NCI-H82 (cell line): ENCODE measurements at regions not wholly inside any gene's neighbourhood (a gene's known extent, or its start where the extent isn't known, plus 50 kb on each side); places are given as distances from the start of the nearest gene placed in this dataset.
"Not testable (repeated sequence)": the region's sequence is repeated elsewhere in the genome, so short reads cannot be mapped to it uniquely, and the experiment has no call there.

Experiments
- DNase-seq: peaks from one replicate; lab custom pipeline; 2025; lab: John Stamatoyannopoulos, UW

DNA sequence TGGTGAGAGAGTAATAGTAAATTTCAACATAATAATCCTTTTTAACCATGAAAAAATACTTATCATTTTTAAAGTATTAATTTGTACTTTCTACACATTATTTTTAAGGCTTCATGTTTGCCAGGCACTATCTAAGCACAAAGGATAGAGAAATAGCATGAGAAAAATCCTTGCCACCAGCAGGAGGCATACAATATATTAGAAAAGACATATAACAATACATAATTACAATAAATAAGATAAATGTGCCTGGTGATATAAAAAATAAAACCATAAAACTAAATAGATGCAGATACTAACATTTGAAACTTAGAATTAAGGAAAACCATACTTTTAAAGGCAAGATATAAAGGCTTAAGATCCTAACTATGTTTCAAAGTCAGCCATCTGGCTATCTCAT is 1256.4 kb downstream of the DIAPH3 start:
- no peak for DNase-seq

DNA sequence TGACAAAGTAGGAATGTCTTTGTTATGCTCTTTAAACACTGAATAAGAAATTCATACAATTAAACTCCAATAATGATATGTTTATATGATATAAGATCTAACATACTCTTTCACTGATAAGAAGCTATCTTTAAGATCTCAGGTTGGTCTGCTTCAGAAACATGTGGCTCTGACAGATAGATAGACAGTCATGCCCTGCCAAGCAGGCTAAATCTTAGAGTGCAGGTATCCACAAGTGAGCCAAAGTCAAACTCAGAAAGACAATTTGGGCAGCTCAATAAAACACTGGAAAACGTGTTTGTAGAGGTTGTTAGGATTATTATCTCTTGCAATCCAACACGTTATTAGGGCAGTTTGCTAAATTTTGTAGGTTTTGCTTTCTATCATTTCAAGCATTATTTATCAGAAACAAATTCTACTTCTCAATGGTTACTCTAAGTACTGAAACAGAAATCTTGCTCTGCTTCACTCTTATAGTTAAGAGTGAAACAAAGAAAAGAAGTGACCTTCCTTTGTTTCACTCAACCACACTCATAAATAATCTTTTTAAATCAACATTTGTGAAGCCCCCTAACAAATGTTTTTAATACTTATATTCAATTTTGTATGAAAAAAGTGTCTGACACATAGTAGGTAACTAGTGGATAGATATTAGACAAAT is 1255.6 kb downstream of the DIAPH3 start:
- DNase-seq, result no peak

DNA sequence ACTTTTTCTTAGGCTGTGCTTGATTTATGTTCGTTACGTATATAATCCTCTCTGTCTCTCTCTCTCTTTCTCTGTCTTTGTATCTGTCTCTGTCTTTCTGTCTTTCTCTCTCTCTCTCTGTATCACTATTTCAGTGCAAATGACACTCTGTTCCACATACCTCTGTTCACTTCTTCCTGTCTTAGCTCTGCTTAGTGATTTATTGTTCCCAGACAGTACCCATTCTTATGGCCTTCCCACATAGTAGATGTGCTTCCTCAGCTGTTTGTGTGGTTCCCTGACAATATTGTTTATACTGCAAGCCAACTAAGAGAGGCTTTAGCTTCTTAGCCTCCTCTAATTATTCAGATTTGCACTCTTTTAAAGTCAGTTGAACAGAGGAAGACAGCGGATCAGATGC is 1244.2 kb downstream of the DIAPH3 start:
- DNase-seq, result peak; percentile 11

DNA sequence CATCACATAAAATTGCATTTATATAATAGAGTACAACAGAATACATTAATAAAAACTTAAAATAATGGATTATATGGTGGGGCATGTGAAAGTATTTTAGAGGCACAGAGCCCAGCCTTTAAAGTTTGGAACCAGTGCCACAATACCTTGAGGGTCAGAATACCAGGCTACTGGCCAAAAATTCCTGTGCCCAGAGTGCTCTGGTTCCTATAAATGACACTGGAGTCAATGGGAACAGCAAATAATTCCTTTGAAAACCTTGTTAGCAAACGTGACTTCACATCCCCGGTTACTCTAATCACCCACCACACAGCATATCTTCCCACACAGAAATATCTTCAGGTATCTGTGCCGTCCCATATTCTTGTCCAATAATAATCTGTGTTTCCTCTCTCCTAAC is 1242.6 kb downstream of the DIAPH3 start:
- DNase-seq, result no peak

DNA sequence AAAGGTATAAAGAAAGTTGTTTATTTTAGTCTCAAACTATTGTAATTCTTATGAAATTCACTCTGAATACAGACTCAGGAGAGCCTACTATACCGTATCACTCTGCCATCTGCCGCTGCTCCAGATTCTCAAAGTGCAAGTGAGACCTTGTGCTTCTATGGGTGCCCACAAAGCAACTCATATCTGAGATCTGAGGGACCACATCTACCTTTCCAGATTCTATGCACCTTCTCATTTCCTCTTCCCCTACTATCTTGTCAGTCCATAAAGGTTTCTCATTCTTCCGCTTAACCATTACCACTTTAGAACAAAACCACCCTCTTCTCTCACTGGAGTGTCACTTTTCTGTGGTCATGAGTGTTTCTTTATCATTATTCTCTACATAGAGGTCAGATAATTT is 1236.9 kb downstream of the DIAPH3 start:
- DNase-seq, result no peak

DNA sequence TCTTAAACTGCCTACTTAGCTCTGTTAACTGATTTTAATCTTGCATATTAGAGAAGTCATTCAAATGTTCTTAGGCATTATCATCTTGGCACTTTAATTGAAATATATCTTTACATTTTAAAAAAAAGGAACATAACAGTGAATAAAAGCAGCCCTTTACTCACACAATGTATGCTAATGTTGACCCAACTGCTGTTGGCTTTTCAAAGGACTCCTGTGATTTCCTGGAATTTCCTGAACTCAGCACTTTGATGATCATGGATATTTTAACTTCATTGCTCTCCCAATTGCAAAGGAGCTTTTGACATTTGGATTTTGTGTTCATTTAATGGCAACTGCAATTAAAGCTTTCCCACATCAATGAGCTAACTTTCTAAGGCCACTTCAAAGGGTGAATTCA is 1230.3 kb downstream of the DIAPH3 start:
- DNase-seq, result no peak

DNA sequence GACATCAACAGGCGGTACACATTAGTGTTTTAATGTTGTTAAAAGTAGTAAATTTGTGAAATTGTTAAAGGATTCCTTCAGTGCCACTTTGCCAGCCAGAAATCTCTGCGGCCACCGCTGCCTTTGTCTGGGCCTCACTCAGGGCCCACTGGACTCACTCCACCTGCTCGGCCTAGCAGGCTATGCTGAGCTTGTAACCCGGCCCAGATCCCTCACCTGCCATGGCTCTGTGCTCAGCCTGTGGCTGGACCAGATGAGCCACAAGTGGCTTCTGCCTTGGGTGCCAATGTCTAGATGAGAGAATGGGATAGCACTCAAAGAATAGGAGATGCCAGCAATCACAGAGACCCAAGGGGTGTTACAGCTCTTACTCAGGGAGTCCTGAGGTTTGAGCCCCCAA is 1228.0 kb downstream of the DIAPH3 start:
- no peak for DNase-seq

DNA sequence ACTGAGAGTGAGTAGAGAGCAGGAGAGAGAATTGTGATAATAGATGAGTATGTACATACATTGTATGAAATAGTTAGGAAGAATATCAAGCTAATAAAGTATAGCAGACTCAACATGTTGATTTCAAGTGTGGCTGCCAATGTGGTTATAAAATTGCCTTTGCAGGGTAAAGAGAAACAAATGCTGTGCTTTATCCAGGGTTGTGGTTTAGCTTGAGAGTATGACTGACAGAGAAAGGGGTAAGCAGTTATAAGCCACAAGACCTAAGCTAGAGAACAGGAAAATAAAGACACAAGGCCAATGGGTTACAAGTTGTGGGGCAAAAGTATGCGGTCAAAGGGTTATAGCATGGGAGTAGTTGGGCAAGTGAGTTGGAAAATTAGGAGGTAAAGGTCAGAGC is 1217.5 kb downstream of the DIAPH3 start:
- no peak for DNase-seq

DNA sequence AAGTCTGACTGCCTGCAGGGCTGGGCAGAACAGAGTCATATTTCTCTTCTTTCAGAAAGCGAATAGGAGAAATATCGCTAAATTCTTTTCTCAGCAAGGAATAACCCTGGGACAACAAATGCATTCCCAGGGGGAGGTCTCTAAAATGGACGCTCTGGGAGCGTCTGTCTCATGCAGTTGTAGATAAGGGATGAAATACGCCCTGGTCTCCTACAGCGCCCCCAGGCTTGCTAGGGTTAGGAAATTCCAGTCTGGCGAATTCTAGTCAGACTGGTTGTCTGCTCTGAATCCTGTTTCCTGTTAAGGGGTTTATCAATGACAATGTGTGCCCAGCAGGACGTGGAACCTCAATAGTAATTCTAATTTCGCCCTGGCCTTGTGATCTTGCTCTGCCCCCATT is 1214.1 kb downstream of the DIAPH3 start:
- DNase-seq, result peak; percentile 15

DNA sequence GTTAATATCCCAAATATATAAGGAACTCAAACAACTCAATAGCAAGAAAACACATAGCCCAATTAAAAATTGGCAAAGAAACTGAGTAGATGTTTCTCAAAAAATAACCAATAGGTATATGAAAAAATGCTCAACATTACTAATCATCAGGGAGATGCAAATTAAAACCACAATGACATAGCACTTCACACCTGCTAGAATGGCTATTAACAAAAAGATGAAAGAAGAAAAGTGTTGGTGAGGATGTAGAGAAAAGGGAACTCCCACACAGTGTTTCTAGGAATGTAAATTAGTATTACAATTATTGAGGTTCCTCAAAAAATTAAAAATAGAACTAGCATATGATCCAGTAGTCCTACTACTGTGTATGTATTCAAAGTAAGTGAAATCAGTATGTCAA is 1212.8 kb downstream of the DIAPH3 start:
- no peak for DNase-seq

DNA sequence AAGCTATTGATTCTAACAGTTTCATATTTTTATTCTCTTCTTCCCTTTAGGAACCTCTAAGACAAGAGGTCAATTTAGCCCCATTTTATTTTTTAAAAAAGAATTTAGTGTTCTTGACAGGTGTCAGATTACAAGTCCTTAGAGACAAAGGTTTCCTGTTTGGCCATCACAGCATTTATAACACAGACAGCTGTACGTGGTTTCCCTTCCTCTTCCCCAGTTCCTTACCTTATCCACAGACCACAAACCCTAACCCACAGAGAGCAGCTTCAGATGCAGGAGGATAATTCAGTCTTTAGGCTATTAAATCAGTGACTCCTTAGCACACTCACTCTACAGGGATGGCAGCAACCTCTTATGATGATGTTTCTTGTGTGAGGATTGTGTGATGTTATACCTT is 1210.1 kb downstream of the DIAPH3 start:
- DNase-seq, result no peak

DNA sequence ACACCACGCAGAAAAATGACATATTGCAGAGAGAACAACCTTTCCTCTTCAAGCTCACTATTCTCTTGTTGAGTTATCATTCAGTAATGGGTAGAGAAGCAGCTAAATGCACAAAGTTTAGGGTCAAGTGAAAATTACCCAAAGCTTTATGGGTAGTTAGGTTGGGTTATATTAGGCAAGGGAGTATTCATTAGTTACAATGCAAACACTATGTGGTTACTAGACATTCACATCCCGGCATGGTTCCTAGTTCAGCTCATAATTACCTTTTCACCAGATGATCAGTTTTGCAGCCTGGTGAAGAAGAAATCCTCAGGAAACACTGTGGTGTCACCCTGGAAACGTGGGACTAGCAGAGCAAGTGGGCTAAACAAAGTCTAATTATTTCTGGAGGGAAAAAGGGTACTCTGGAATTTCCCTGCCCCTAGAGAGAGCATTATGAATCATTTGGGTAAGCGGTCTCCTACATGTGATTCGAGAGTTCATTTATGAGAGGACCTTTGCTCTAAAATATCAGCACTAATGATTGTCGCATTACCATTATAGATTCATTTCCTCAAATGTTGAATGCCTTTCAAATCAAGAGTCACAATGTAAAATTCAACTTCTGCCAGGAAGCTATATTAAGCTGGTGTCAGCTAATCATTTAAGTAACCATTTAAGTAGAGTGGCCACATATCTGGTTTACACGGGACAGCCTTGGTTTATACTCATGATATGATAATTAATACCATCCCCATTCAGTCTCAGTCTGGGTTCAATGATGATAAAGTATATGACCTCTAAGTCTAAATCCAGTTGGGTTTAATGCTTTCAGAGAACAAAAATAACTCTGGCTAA is 1208.0 kb downstream of the DIAPH3 start:
- no peak for DNase-seq

DNA sequence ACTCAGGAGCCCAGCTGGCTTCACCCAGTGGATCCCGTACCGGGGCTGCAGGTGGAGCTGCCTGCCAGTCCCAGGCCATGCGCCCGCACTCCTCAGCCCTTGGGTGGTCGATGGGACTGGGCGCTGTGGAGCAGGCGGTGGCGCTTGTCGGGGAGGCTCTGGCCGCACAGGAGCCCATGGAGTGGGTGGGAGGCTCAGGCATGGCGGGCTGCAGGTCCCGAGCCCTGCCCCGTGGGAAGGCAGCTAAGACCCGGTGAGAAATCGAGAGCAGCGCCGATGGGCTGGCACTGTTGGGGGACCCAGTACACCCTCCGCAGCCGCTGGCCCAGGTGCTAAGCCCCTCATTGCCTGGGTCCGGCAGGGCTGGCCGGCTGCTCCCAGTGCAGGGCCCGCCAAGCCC is 1205.6 kb downstream of the DIAPH3 start:
- not testable (repeated sequence) for DNase-seq

DNA sequence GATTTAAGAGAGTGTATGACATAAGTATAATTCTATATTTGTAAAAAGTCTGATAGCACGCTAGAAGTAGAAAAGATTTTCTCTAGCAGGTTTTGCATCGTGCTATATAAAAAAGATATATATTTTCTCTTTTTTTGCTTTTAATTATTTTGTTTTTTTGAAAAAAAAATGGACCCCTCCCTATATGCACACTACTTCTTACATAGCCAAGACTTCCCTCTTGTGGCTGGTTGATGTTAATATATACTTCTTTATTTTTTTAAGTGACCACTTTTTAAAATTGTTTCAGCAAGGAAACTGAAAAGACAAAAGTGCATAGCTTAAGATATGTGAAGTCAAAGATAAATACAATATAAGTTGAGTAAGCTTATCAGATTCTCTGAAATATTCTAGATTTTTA is 1202.8 kb downstream of the DIAPH3 start:
- peak; percentile 66 for DNase-seq

DNA sequence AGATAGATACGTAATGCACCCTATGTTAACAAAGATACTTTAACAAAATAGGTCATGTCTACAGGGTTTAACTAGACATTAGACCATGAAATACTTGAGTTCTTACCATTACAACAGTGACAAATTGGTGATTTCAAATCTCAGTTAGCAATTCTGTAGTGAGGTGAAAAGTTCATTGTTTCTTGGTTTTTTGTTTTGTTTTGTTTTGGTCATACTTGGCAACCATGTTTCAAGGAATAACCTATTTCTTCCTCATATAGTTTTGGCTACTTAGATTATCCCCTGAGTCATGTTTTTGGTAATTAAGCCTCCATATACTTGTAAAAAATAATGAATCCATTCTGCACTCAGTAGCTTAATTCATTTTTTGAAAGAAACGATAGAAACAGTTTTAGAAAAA is 1200.4 kb downstream of the DIAPH3 start:
- DNase-seq, result no peak

DNA sequence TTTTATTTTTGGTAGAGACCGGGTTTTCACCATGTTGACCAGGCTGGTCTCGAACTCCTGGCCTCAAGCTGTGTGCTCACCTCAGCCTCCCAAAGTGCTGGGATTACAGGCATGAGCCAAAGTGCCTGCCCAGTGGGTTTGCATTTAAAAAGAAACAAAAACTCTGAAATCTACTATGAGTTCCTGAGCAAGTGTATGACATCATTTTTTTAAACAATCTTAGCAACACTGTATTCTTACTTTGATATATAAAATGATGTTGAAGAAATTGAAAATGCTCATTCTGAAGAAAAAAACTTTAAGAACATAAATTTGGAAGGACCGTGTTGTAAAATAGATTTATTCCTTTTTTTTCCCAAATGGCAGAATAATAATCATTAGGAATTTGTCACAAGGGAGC is 1199.7 kb downstream of the DIAPH3 start:
- DNase-seq, result no peak

DNA sequence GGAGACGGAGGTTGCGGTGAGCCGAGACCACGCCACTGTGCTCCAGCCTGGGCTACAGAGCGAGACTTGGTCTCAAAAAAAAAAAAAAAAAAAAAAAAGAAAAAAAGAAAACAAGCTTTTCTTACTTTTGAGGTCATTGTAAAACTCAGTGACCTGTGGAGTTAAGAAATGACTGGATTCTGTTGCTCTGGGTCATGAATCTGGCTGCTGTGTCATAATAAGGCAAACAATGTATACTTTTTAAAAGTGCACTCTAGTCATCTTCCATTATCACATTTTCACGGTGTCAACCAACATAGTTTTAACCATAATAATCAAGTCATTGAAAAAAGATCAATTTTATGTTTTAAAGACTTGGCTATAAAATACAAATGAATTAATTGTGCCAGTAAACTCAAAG is 1186.6 kb downstream of the DIAPH3 start:
- no peak for DNase-seq

DNA sequence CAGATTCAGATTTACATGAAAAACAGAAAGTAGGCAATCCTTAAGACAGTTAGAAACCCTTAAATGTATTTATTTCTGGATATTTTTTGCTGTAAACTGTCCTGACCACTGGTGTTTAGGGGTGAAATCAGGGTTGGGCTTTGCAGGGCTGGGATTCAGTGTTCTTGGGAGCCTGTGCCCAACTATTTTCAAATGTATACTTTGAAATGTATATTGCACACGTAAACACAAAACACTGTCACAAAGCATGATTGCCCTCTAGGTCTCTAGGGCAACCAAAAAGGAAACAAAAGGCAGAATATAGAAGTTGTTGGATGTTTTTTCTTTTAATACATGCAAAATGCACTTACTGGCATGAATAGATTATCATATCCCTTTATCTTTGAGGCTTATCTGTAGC is 1185.4 kb downstream of the DIAPH3 start:
- DNase-seq, result no peak

DNA sequence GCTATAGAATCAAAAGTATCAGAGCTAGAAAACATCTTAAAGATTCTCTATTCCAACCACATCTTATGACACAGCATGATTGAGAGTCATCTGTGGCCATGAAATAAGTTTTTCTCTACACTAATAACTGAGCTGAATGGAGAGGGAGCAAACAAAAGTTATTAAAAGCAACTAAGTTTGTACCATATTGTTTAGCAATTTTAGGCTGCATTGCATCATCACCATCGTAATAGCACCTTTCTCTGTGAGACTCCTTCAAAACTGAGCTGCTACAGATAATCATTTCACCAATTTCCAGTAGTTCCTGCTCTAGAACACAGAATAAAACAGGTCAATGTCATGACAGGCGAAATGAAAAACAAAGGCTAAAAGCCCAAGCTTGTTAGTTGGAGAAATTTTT is 1183.9 kb downstream of the DIAPH3 start:
- DNase-seq, result no peak

DNA sequence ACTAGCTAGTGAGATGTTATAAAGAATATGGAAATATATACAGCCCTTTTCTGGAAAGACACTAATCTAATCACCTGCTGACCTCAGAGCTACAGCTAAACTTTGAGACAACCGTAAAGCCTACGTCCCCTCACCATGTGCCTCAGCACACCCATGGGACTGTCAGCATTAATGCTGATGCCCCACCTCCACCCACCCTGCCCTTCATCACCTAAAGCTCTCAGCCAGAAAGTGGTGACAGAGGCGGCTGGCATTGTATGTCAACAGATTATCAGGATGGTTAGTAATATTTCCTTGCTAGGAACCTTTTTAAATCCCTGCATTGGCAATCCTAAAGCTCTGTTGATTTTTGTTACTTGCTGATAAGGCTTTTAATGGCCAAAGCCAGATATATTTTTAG is 1177.9 kb downstream of the DIAPH3 start:
- DNase-seq, result no peak

DNA sequence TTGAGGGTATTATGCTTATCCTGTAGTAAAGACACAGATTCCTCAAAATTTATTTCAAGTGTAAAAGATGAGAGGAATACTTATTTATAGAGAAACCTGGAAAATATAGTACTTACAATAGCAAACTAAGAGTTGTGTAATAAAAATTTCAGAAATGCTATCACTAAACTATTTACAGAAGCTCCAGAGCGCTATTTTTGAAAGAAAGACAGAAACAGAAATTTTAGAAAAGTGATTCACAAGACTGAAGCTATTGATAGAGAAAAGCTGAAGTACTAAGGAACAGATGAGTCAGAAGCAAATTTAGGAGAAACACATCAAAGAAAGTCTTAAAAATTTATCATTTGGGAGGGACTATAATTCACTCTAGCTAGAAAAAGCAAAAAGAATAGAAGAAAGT is 1174.2 kb downstream of the DIAPH3 start:
- no peak for DNase-seq

DNA sequence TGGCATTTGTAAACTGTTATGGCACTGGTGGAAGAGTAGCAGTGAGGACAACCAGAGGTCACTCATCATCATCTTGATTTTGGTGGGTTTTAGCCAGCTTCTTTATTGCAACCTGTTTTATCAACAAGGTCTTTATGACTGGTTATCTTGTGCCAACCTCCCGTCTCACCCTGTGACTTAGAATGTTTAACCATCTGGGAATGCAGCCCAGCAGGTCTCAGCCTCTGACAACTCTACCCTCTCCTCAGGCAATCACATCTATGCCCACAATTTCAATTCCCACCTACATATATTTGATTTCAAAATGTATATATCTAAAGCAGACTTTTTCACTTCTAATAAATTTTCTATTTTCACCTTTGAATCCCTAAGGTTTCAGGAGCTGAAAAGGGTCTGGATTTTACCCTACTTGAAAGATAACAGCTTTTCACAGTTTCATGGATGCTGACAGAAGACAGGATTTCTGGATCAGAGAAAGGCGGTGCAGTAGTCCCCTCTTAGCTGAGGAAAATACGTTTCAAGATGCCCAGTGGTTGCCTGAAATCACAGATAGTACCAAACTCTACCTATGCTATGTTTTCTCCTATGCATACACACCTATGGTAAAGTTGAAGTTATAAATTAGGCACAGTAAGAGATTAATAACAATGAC is 1171.8 kb downstream of the DIAPH3 start:
- no peak for DNase-seq

DNA sequence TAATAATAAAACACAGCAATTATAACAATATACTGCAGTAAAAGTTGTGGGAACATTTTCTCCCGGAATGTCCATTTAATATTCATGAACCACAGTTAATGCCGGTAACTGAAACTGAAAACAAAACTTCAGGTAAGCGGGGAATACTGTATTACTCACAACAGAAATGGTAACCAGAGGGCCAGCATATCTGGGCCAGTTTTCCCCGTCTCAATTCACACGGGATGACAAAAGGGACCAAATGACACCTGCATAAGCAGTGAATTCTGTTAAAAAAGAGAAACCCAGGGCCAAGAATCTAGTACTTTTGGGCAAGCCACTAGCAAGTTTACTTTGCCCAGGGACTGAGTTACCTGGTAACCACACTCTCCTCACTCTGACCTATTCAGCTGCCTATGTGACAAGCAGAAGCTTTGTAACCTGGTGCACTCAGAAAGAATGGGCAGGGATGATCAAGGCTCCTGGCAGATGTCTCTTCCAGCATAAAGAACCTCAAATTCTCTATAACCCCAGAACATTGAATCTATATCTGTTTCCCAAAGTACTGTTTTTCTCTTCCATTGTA is 1171.2 kb downstream of the DIAPH3 start:
- no peak for DNase-seq
